ENCODE measurements at regions not wholly inside any gene's neighbourhood (a gene's known extent, or its start where the extent isn't known, plus 50 kb on each side); places are given as distances from the start of the nearest gene placed in this dataset.

GRCh38 chr22:47575291-47575690 lies 812.8 kb downstream of the TBC1D22A start:
- no peak overlapping the region for H3K27ac ChIP-seq
- DNase-seq: no peak
- no peak overlapping the region for H3K4me3 ChIP-seq
- peaks cover 0 to 12% (median 0%) of the 10 kb centered on the region in 7 donors for H3K27me3 ChIP-seq (replicated peaks in 1 of 7)
- no peaks in the 10 kb centered on the region for H3K9me3 ChIP-seq
- TF ChIP-seq POLR2AphosphoS5 (IDR thresholded peaks at IDR 0.05): no peak
- no peak for TF ChIP-seq CTCF (IDR thresholded peaks at IDR 0.05 in 8 of 11, conservative IDR thresholded peaks at IDR 0.05 in 3 of 11)
- no peak for TF ChIP-seq POLR2A (IDR thresholded peaks at IDR 0.05)
- no peaks in the 10 kb centered on the region for H3K36me3 ChIP-seq
- no peaks in the 10 kb centered on the region for H3K4me1 ChIP-seq
- intact Hi-C loops (cut with DNase I; ENCODE audit: low total_unique reads): no loop called here
- WGBS, 5 donors: 80 to 84% (median 82%) methylated on average over 11 of the region's 11 CpGs

- H3K9me3 ChIP-seq: no peaks in the 10 kb centered on the region
- H3K4me1 ChIP-seq: no peaks in the 10 kb centered on the region
- no peak overlapping the region for H3K4me3 ChIP-seq
- H3K27me3 ChIP-seq (replicated peaks in 1 of 7): peaks cover 0 to 12% (median 0%) of the 10 kb centered on the region in 7 donors
- H3K27ac ChIP-seq: no peak overlapping the region
- no peaks in the 10 kb centered on the region for H3K36me3 ChIP-seq
- WGBS, 5 donors: 67 to 83% (median 81%) methylated on average over 2 to 4 of the region's 4 CpGs
- intact Hi-C loops (cut with DNase I; ENCODE audit: low total_unique reads): no loop called here
- DNase-seq: no peak
- TF ChIP-seq POLR2AphosphoS5 (IDR thresholded peaks at IDR 0.05) (no peak), CTCF (IDR thresholded peaks at IDR 0.05 in 8 of 11, conservative IDR thresholded peaks at IDR 0.05 in 3 of 11) (no peak), POLR2A (IDR thresholded peaks at IDR 0.05) (no peak)
Observed at GRCh38 chr22:47574556-47574955, 812.1 kb downstream of the TBC1D22A start.

- H3K36me3 ChIP-seq: no peaks in the 10 kb centered on the region
- WGBS, 5 donors: 83 to 90% (median 85%) methylated on average over 7 of the region's 7 CpGs
- DNase-seq: no peak
Observed at GRCh38 chr22:47573141-47573540, 810.7 kb downstream of the TBC1D22A start.

GRCh38 chr22:47572443-47572842 lies 810.0 kb downstream of the TBC1D22A start:
- Histone ChIP-seq H3K27ac (no peak overlapping the region), H3K36me3 (no peaks in the 10 kb centered on the region), H3K4me1 (no peaks in the 10 kb centered on the region), H3K4me3 (no peak overlapping the region), H3K27me3 (replicated peaks in 1 of 7) (peaks cover 0 to 12% (median 0%) of the 10 kb centered on the region in 7 donors), H3K9me3 (no peaks in the 10 kb centered on the region)
- WGBS, 5 donors: 87 to 92% (median 90%) methylated on average over 12 of the region's 12 CpGs
- TF ChIP-seq POLR2AphosphoS5 (IDR thresholded peaks at IDR 0.05) (no peak), CTCF (IDR thresholded peaks at IDR 0.05 in 8 of 11, conservative IDR thresholded peaks at IDR 0.05 in 3 of 11) (no peak), POLR2A (IDR thresholded peaks at IDR 0.05) (no peak)
- intact Hi-C loops (cut with DNase I; ENCODE audit: low total_unique reads): no loop called here
- DNase-seq: no peak

More at GRCh38 chr22:47573141-47573540, 810.7 kb downstream of the TBC1D22A start:
- Histone ChIP-seq H3K4me3 (no peak overlapping the region), H3K27ac (no peak overlapping the region), H3K4me1 (no peaks in the 10 kb centered on the region), H3K27me3 (replicated peaks in 1 of 7) (peaks cover 0 to 12% (median 0%) of the 10 kb centered on the region in 7 donors), H3K9me3 (no peaks in the 10 kb centered on the region)
- TF ChIP-seq POLR2A (IDR thresholded peaks at IDR 0.05) (no peak), POLR2AphosphoS5 (IDR thresholded peaks at IDR 0.05) (no peak), CTCF (IDR thresholded peaks at IDR 0.05 in 8 of 11, conservative IDR thresholded peaks at IDR 0.05 in 3 of 11) (no peak)
- intact Hi-C loops (cut with DNase I; ENCODE audit: low total_unique reads): no loop called here

All from spleen (tissue), 11 donors.